Type B pancreatic cell (in vitro differentiated cells): ENCODE measurements at regions not wholly inside any gene's neighbourhood (a gene's known extent, or its start where the extent isn't known, plus 50 kb on each side); places are given as distances from the start of the nearest gene placed in this dataset.
"Not testable (repeated sequence)": the region's sequence is repeated elsewhere in the genome, so short reads cannot be mapped to it uniquely, and the experiment has no call there.

ENCODE experiments used
- DNase-seq: peaks from one replicate; pipeline ENCODE4 v3.0.0; 2021; ENCODE audit warnings: mixed read lengths; ENCODE audit not compliant: unreplicated experiment; ENCODE audit errors: extremely low spot score
- H3K27ac Mint-ChIP-seq: 2 replicates; pipeline ENCODE4 v1.8.0; 2021; ENCODE audit warnings: mild to moderate bottlenecking, mixed read lengths
- H3K27me3 Mint-ChIP-seq: 2 replicates; pipeline ENCODE4 v1.8.0; 2021; ENCODE audit warnings: mixed read lengths
- H3K36me3 Mint-ChIP-seq: 2 replicates; pipeline ENCODE4 v1.8.0; 2021; ENCODE audit warnings: mixed read lengths
- H3K4me1 Mint-ChIP-seq: one replicate; pipeline ENCODE4 v1.8.0; 2021; ENCODE audit warnings: mixed read lengths; ENCODE audit not compliant: unreplicated experiment
- H3K4me3 Mint-ChIP-seq: 2 replicates; pipeline ENCODE4 v1.8.0; 2021; ENCODE audit warnings: mild to moderate bottlenecking, mixed read lengths
- H3K9me3 Mint-ChIP-seq: 2 replicates; pipeline ENCODE4 v1.8.0; 2021; ENCODE audit warnings: mixed read lengths
- CTCF ChIP-seq: fragments of 200-600 bp; sonication (generic); conservative IDR thresholded peaks from 2 replicates; pipeline ENCODE4 v1.5.0; 2021; ENCODE audit warnings: antibody characterized with exemption, mild to moderate bottlenecking

- DNase-seq = no peak
- H3K4me1 Mint-ChIP-seq = no peaks in the 10 kb centered on the region
- H3K36me3 Mint-ChIP-seq = no peaks in the 10 kb centered on the region
- no peaks in the 10 kb centered on the region for H3K27me3 Mint-ChIP-seq
- TF ChIP-seq CTCF = no peak
- H3K9me3 Mint-ChIP-seq = no peaks in the 10 kb centered on the region
- no peak overlapping the region for H3K4me3 Mint-ChIP-seq
- H3K27ac Mint-ChIP-seq = no peak overlapping the region
These were observed 771.6 kb upstream of the CA10 start for GRCh38 chr17:52930145-52930544.

DNA sequence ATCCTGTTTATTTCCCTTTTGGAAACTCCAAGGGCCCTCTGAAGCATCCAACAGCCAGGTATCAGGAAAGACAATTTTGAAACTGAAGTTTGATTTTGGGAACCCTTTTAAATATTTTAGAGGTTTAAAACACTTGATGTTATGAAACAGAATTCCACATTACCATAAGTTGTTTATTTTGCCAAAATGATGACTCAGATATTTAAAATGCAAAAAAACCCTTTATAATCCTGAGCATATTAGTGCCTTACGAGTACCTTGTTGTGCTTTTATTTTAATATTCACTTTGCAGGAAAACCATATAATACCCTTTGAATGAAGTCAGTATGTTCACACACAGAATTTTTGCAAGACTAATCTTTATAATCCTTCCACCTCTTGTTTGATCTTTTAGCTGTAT lies 765.1 kb upstream of the CA10 start:
- H3K27me3 Mint-ChIP-seq = no peaks in the 10 kb centered on the region
- H3K4me3 Mint-ChIP-seq = no peak overlapping the region
- no peak for DNase-seq
- H3K36me3 Mint-ChIP-seq = no peaks in the 10 kb centered on the region
- H3K9me3 Mint-ChIP-seq = peaks cover 4% of the 10 kb centered on the region
- H3K27ac Mint-ChIP-seq = no peak overlapping the region
- no peaks in the 10 kb centered on the region for H3K4me1 Mint-ChIP-seq
- no peak for TF ChIP-seq CTCF

DNA sequence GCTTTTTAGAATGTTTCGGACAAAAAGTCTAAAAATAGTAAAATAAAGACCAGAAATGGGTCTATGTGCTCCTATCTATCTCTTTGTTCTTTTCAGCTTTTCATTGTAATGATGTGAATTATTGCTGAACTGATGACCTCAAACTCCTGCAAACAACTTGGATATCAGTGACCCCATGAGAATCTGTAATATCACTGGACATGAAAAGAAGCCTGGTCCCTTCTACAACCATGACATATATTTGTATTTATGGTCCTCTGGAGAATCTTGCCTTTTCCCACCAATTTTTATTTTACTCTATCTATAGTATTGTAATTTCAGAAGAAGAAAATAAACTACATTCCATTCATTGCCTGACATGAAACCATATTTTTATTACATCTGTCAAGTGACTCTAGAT lies 740.7 kb upstream of the CA10 start:
- Mint-ChIP-seq H3K4me3 (no peak overlapping the region), H3K36me3 (no peaks in the 10 kb centered on the region), H3K27ac (no peak overlapping the region), H3K4me1 (no peaks in the 10 kb centered on the region), H3K27me3 (no peaks in the 10 kb centered on the region), H3K9me3 (no peaks in the 10 kb centered on the region)
- TF ChIP-seq CTCF = no peak
- no peak for DNase-seq

GRCh38 chr17:52895272-52895671 lies 736.8 kb upstream of the CA10 start:
- H3K4me3 Mint-ChIP-seq = no peak overlapping the region
- no peaks in the 10 kb centered on the region for H3K36me3 Mint-ChIP-seq
- no peaks in the 10 kb centered on the region for H3K9me3 Mint-ChIP-seq
- no peak for DNase-seq
- H3K27me3 Mint-ChIP-seq = no peaks in the 10 kb centered on the region
- no peak for TF ChIP-seq CTCF
- no peaks in the 10 kb centered on the region for H3K4me1 Mint-ChIP-seq
- H3K27ac Mint-ChIP-seq = no peak overlapping the region

DNA sequence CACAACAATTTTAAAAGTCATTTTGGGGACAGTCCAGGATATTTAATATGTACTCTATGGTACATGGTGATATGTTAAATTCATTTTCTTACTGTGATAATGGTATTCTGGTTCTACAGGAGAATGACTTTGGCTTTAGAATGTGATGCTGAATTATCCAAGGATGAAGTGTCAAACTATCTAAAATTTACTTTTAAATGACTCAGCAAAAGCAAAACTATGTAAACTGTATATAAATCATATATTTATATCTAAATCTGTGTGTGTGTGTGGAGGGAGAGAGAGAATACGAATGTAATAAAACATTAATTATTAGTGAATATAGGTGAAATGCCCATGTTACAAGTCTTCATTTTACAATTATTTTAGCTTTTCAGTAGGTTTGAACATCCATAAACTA lies 733.8 kb upstream of the CA10 start:
- Mint-ChIP-seq H3K27ac (no peak overlapping the region), H3K4me3 (no peak overlapping the region)
- TF ChIP-seq CTCF = no peak

GRCh38 chr17:52885882-52886281 lies 727.4 kb upstream of the CA10 start:
- Mint-ChIP-seq H3K36me3 (no peaks in the 10 kb centered on the region), H3K4me3 (no peak overlapping the region), H3K9me3 (no peaks in the 10 kb centered on the region), H3K4me1 (no peaks in the 10 kb centered on the region), H3K27ac (no peak overlapping the region), H3K27me3 (peaks cover 3% of the 10 kb centered on the region)
- no peak for DNase-seq
- no peak for TF ChIP-seq CTCF

More for the DNA sequence above, 733.8 kb upstream of the CA10 start:
- no peaks in the 10 kb centered on the region for H3K9me3 Mint-ChIP-seq
- no peaks in the 10 kb centered on the region for H3K36me3 Mint-ChIP-seq
- H3K4me1 Mint-ChIP-seq = no peaks in the 10 kb centered on the region
- no peaks in the 10 kb centered on the region for H3K27me3 Mint-ChIP-seq
- DNase-seq = no peak

DNA sequence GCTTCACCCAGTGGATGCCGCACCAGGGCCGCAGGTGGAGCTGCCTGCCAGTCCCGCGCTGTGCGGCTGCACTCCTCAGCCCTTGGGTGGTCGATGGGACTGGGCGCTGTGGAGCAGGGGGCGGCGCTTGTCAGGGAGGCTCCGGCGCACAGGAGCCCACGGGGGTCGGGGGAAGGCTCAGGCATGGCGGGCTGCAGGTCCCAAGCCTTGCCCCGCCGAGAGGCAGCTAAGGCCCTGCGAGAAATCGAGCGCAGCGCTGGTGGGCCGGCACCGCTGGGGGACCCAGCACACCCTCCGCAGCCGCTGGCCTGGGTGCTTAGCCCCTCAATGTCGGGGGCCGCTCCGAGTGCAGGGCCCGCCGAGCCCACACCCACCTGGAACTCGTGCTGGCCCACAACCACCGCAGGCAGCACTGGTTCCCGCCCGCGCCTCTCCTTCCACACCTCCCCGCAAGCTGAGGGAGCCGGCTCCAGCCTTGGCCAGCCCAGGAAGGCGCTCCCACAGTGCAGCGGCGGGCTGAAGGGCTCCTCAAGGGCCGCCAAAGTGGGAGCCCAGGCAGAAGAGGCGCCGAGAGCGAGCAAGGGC lies 725.5 kb upstream of the CA10 start:
- not testable (repeated sequence) for H3K36me3 Mint-ChIP-seq, H3K27ac Mint-ChIP-seq, H3K27me3 Mint-ChIP-seq, H3K4me3 Mint-ChIP-seq, DNase-seq, H3K4me1 Mint-ChIP-seq, H3K9me3 Mint-ChIP-seq

- not testable (repeated sequence) for DNase-seq, H3K27me3 Mint-ChIP-seq, H3K4me1 Mint-ChIP-seq, H3K4me3 Mint-ChIP-seq, H3K9me3 Mint-ChIP-seq, H3K27ac Mint-ChIP-seq, H3K36me3 Mint-ChIP-seq
These were observed 688.3 kb upstream of the CA10 start for GRCh38 chr17:52846767-52847166.
